Astrocyte of the cerebellum (primary cell): ENCODE measurements at regions not wholly inside any gene's neighbourhood (a gene's known extent, or its start where the extent isn't known, plus 50 kb on each side); places are given as distances from the start of the nearest gene placed in this dataset.
A peak's percentile ranks its signal among the peaks of the same experiment; 100 is the strongest.
"Not testable (repeated sequence)": the region's sequence is repeated elsewhere in the genome, so short reads cannot be mapped to it uniquely, and the experiment has no call there.

Experiments
- DNase-seq: peaks from one replicate; pipeline ENCODE4 v3.0.0-alpha.2; 2011; ENCODE audit warnings: low read depth
- H3K4me3 ChIP-seq: 2 replicates; pipeline ENCODE4 v1.5.1; 2011; ENCODE audit warnings: mild to moderate bottlenecking, low read depth, low read length, moderate library complexity
- in situ Hi-C: cut with HindIII; loops from 2 replicates; pipeline ENCODE4 v1.10.0; 2017; ENCODE audit warnings: low sequenced_read_pairs
- TF ChIP-seq, protein P1 (sequence below): IDR thresholded peaks from 2 replicates; pipeline ENCODE4 v1.5.1; 2012; ENCODE audit warnings: low read length, low read depth, moderate library complexity, mild to moderate bottlenecking; ENCODE audit errors: missing control alignments

DNA sequence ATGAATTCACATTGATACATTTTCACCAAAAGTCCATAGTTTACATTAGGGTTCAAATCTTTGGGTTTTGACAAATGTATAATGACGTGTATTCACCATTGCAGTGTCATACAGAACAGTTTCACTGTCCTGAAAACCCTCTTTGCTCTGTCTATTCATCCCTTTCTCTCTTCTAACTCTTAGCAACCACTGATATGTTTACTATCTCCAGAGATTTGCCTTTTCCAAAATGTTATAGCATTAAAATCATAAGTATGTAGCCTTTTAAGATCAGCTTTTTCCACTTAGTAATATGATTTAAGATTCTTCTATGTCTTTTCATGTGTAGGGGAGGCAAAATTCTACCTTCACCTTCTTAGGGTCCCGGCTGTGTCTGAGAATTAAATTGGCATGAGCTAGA is 203.8 kb downstream of the TPRG1 start:
- TF ChIP-seq, protein P1, sequence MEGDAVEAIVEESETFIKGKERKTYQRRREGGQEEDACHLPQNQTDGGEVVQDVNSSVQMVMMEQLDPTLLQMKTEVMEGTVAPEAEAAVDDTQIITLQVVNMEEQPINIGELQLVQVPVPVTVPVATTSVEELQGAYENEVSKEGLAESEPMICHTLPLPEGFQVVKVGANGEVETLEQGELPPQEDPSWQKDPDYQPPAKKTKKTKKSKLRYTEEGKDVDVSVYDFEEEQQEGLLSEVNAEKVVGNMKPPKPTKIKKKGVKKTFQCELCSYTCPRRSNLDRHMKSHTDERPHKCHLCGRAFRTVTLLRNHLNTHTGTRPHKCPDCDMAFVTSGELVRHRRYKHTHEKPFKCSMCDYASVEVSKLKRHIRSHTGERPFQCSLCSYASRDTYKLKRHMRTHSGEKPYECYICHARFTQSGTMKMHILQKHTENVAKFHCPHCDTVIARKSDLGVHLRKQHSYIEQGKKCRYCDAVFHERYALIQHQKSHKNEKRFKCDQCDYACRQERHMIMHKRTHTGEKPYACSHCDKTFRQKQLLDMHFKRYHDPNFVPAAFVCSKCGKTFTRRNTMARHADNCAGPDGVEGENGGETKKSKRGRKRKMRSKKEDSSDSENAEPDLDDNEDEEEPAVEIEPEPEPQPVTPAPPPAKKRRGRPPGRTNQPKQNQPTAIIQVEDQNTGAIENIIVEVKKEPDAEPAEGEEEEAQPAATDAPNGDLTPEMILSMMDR, result no peak
- no peak for DNase-seq
- no peak overlapping the region for H3K4me3 ChIP-seq
- in situ Hi-C loops, result no loop called here

- TF ChIP-seq, protein P1, result no peak
- DNase-seq, result no peak
- in situ Hi-C loops, result no loop called here
- H3K4me3 ChIP-seq, result no peak overlapping the region
Measured at GRCh38 chr3:189383630-189384029, 211.9 kb downstream of the TPRG1 start.

DNA sequence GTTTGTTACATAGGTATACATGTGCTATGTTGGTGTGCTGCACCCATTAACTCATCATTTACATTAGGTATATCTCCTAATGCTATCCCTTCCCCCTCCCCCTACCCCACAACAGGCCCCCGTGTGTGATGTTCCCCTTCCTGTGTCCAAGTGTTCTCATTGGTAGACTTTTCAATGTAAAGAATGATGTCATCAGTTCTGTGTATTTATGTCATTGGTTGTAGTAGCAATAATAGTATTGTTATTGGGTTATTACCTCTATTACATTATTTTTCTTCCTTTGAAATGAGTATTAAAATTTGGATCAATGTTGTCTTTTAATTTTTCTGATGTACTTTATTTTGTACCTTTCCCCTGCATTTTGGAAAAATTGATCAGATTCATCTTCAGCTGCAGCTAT is 214.1 kb downstream of the TPRG1 start:
- DNase-seq, in situ Hi-C loops, H3K4me3 ChIP-seq: not testable (repeated sequence)

GRCh38 chr3:189386739-189387138 is 215.0 kb downstream of the TPRG1 start:
- in situ Hi-C loops, result no loop called here
- no peak overlapping the region for H3K4me3 ChIP-seq
- no peak for DNase-seq
- TF ChIP-seq, protein P1, result no peak

- in situ Hi-C loops, result no loop called here
- no peak overlapping the region for H3K4me3 ChIP-seq
- peak; percentile 46 for DNase-seq
- TF ChIP-seq, protein P1, result no peak
Measured at GRCh38 chr3:189389346-189389745, 217.6 kb downstream of the TPRG1 start.

- DNase-seq, result no peak
- TF ChIP-seq, protein P1, result no peak
- in situ Hi-C loops, result no loop called here
- no peak overlapping the region for H3K4me3 ChIP-seq
Measured at GRCh38 chr3:189393598-189393997, 221.8 kb downstream of the TPRG1 start.

GRCh38 chr3:189394599-189395121 is 222.9 kb downstream of the TPRG1 start:
- in situ Hi-C loops, result no loop called here
- TF ChIP-seq, protein P1, result no peak
- no peak for DNase-seq
- no peak overlapping the region for H3K4me3 ChIP-seq
